ENCODE measurements at regions not wholly inside any gene's neighbourhood (a gene's known extent, or its start where the extent isn't known, plus 50 kb on each side); places are given as distances from the start of the nearest gene placed in this dataset.

GRCh38 chr7:25804154-25804553 lies 347.8 kb upstream of the NFE2L3 start:
- TF ChIP-seq, protein P1, sequence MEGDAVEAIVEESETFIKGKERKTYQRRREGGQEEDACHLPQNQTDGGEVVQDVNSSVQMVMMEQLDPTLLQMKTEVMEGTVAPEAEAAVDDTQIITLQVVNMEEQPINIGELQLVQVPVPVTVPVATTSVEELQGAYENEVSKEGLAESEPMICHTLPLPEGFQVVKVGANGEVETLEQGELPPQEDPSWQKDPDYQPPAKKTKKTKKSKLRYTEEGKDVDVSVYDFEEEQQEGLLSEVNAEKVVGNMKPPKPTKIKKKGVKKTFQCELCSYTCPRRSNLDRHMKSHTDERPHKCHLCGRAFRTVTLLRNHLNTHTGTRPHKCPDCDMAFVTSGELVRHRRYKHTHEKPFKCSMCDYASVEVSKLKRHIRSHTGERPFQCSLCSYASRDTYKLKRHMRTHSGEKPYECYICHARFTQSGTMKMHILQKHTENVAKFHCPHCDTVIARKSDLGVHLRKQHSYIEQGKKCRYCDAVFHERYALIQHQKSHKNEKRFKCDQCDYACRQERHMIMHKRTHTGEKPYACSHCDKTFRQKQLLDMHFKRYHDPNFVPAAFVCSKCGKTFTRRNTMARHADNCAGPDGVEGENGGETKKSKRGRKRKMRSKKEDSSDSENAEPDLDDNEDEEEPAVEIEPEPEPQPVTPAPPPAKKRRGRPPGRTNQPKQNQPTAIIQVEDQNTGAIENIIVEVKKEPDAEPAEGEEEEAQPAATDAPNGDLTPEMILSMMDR (IDR thresholded peaks at IDR 0.05; ENCODE audit: insufficient read depth, low read depth, low read length, missing control alignments), result no peak
- H3K4me3 ChIP-seq (ENCODE audit: low read length), result no peak overlapping the region
- DNase-seq (ENCODE audit: low read depth), result peak; percentile 98

- DNase-seq (ENCODE audit: low read depth), result peak; percentile 58
- no peak overlapping the region for H3K4me3 ChIP-seq (ENCODE audit: low read length)
- TF ChIP-seq, protein P1 (IDR thresholded peaks at IDR 0.05; ENCODE audit: insufficient read depth, low read depth, low read length, missing control alignments), result no peak
These were observed 346.8 kb upstream of the NFE2L3 start for GRCh38 chr7:25805027-25805687.

DNA sequence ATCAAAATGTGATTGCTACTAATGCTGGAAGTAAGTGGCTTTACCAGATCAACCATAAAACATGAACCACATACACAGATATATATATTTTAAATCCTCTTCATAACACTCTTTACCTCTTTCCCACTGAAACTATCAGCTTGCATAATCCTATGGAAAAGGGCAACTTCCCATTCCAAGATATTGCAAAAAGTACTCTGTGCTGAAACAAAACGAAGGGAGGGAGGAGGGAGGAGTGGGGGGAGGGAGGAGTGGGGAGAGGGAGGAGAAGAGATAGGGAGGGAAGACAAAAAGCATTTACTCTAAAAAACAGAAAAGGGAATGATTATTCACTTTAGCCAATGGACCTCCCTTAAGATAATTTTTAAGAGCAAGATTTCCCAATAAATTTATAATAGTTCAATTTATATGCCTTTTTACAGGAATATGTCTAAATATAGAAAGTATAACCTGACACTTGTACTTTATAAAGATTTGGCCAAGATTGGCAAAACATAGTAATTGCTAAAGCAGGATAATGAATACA lies 344.8 kb upstream of the NFE2L3 start:
- H3K4me3 ChIP-seq (ENCODE audit: low read length), result no peak overlapping the region
- TF ChIP-seq, protein P1 (IDR thresholded peaks at IDR 0.05; ENCODE audit: insufficient read depth, low read depth, low read length, missing control alignments), result no peak
- DNase-seq (ENCODE audit: low read depth), result no peak

DNA sequence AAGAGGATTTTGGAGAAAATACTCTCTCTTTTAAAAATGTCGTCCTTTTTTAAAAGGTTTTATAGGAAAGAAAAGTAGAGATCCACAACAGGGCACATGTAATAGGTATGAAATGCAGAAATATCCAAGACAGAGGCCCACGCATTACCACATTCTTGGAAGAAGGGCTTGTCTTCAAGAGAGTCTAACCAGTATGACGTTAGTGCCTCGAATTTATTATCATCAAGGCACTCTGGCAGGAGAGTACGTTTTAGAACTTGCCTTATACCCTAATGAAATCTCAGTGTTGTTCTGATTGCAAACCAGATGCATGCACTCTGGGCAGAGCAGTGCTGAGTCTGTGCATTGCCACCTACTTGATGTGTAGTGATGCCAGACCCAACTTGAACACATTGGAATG lies 342.6 kb upstream of the NFE2L3 start:
- DNase-seq (ENCODE audit: low read depth), result no peak
- TF ChIP-seq, protein P1 (IDR thresholded peaks at IDR 0.05; ENCODE audit: insufficient read depth, low read depth, low read length, missing control alignments), result no peak
- H3K4me3 ChIP-seq (ENCODE audit: low read length), result no peak overlapping the region

DNA sequence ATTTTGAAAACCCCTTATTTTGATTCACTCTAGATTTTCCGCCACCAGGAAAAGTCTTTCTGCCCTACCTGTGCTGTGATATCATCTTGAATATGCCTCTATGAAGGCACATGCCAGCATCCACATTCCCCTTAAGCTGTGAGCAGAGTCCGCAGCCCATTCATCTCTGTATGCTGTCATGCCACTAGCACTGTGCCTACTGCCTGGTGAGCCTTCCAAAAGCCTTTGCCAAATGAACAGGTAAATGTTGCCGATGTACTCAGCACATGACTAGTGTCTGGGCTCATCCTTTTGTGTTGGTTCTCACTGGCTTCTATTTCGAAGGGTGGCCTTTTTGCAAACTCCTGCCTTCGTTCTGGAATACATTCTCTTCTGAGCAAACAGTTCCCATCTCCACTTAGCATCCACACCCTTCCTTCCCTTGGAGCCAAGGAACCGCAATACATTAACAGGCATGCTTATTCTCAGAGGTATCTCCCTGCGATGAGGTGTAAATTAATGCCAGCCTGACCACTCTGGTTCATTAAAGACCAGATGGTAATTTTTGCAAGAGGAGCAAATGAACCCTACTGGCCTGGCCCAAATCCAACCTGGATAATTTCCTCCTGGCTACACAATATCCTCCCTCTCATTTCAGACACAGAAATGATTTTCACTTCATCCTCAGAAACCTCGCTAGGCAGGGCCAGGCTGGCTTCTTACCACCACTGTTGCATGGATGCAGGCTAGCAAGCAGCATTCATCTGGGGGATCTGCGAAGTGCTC lies 339.7 kb upstream of the NFE2L3 start:
- H3K4me3 ChIP-seq (ENCODE audit: low read length), result no peak overlapping the region
- TF ChIP-seq, protein P1 (IDR thresholded peaks at IDR 0.05; ENCODE audit: insufficient read depth, low read depth, low read length, missing control alignments), result no peak
- DNase-seq (ENCODE audit: low read depth), result no peak

DNA sequence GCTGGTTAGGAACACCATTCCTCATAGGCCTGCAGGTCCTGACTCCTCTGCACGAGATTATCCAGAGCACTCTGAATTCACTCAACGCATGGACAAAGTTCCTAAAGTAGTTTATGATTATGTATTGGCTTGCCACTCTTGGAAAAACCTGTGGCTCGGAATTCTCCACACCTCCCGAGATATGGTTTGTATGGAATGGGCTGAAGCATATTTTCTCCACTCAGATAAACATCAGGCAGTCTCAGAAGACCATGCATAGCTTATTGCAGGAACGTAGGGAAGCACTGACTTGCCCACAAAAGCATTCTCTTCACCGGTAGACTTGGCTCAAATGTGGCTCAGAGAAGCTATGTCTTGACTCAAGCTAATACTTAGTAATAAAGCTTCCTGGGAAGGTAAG lies 338.6 kb upstream of the NFE2L3 start:
- H3K4me3 ChIP-seq (ENCODE audit: low read length), result no peak overlapping the region
- TF ChIP-seq, protein P1 (IDR thresholded peaks at IDR 0.05; ENCODE audit: insufficient read depth, low read depth, low read length, missing control alignments), result no peak
- DNase-seq (ENCODE audit: low read depth), result no peak
